B cell (primary cell): ENCODE measurements at regions not wholly inside any gene's neighbourhood (a gene's known extent, or its start where the extent isn't known, plus 50 kb on each side); places are given as distances from the start of the nearest gene placed in this dataset.

Source experiments
- EZH2 ChIP-seq: IDR thresholded peaks from 2 replicates; pipeline ENCODE4 v1.6.1; 2012; ENCODE audit warnings: borderline replicate concordance, low read depth, mild to moderate bottlenecking, moderate library complexity, low read length; ENCODE audit not compliant: insufficient read depth, poor library complexity, severe bottlenecking
- TF ChIP-seq, protein P1 (sequence below): fragments of 200-600 bp; IDR thresholded peaks from one replicate; pipeline ENCODE4 v1.8.0; 2022; ENCODE audit warnings: antibody characterized with exemption, mild to moderate bottlenecking

DNA sequence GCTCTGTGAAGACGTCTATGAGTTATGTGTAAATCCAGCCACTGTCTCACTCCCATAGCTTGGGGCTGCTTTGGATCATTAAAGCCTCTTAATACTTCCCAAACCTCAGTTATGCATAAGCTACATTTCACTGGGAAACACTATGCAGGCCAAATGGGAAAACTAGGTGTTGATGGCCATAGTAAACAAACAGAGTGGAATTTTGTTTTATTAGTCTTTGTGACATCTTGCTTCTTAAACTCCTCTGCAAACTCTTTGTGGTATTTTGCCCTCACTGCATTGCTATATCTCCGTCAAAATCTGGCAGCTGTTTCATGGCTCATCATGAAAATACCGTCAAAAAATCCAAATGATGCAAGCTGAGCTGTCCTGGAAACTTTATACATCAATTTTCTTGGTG is 167.2 kb upstream of the HMHB1 start:
- TF ChIP-seq, protein P1, sequence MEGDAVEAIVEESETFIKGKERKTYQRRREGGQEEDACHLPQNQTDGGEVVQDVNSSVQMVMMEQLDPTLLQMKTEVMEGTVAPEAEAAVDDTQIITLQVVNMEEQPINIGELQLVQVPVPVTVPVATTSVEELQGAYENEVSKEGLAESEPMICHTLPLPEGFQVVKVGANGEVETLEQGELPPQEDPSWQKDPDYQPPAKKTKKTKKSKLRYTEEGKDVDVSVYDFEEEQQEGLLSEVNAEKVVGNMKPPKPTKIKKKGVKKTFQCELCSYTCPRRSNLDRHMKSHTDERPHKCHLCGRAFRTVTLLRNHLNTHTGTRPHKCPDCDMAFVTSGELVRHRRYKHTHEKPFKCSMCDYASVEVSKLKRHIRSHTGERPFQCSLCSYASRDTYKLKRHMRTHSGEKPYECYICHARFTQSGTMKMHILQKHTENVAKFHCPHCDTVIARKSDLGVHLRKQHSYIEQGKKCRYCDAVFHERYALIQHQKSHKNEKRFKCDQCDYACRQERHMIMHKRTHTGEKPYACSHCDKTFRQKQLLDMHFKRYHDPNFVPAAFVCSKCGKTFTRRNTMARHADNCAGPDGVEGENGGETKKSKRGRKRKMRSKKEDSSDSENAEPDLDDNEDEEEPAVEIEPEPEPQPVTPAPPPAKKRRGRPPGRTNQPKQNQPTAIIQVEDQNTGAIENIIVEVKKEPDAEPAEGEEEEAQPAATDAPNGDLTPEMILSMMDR, result no peak
- no peak for TF ChIP-seq EZH2
